Large intestine (tissue), 3 donors: ENCODE measurements at regions not wholly inside any gene's neighbourhood (a gene's known extent, or its start where the extent isn't known, plus 50 kb on each side); places are given as distances from the start of the nearest gene placed in this dataset.
"Not testable (repeated sequence)": the region's sequence is repeated elsewhere in the genome, so short reads cannot be mapped to it uniquely, and the experiment has no call there.

Experiments used
- DNase-seq, 2 donors: peaks; one replicate each; pipeline versions ENCODE4 v3.0.0 to v3.0.0-alpha.2; 2013
- H3K27ac ChIP-seq: one replicate; pipeline ENCODE4 v1.5.1; 2013; ENCODE audit warnings: low read length
- H3K27me3 ChIP-seq: 2 replicates; pipeline ENCODE4 v1.6.1; 2013; ENCODE audit warnings: low read length; ENCODE audit not compliant: control insufficient read depth, insufficient read depth
- H3K36me3 ChIP-seq: 2 replicates; pipeline ENCODE4 v1.6.1; 2013; ENCODE audit warnings: low read length; ENCODE audit not compliant: control insufficient read depth, insufficient read depth
- H3K4me1 ChIP-seq: one replicate; pipeline ENCODE4 v1.6.1; 2013; ENCODE audit warnings: low read length; ENCODE audit not compliant: control insufficient read depth, insufficient read depth
- H3K4me3 ChIP-seq: one replicate; pipeline ENCODE4 v1.5.1; 2013; ENCODE audit warnings: low read length
- H3K9me3 ChIP-seq: one replicate; pipeline ENCODE4 v1.6.1; 2013; ENCODE audit warnings: mild to moderate bottlenecking, low read depth, low read length, moderate library complexity; ENCODE audit not compliant: control insufficient read depth
- WGBS: methylation state at CpG from one replicate; pipeline ENCODE4 v1.1.5; 2013; ENCODE audit warnings: low lambda C conversion rate; ENCODE audit not compliant: insufficient coverage; 5-methylcytosine and 5-hydroxymethylcytosine counted together

DNA sequence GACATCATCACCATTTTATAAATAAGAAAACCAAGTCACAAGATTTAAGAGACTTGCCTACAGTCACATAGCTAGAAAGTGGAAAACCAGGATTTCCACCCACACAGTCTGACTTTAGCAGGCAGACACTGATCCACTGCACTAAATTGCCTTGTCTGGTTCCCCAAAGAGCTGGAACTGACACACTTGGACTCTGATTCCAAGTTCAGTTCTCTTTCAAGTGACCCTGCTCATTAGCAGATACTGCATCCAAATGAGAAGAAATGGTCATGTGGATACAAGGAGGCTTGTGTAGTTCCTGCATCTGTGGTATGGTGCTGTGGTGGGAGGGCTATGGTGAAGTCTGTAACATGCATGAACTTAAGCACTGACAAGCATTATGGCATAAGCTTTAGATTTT lies 180.1 kb upstream of the MKLN1 start:
- no peak for DNase-seq
- H3K27ac ChIP-seq = no peak overlapping the region
- H3K9me3 ChIP-seq = no peaks in the 10 kb centered on the region
- H3K4me1 ChIP-seq = no peaks in the 10 kb centered on the region
- peaks cover 2% of the 10 kb centered on the region for H3K27me3 ChIP-seq
- no peak overlapping the region for H3K4me3 ChIP-seq
- no peaks in the 10 kb centered on the region for H3K36me3 ChIP-seq

DNA sequence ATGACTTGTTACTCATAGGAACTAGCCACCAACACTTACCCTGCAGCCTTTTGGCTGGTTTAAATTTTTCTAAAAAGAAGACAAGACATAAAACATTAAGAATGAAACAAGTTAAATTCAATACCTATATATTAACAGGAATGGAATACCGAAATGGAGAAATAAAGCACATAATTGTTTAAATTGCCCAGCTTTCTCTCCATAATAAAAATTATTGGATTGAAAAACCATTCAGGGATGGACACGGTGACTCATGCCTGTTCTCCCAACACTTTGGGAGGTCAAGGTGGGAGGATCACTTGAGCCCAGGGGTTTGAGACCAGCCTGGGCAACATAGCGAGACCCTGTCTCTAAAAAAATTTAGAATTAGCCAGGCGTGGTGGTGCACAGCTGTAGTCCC lies 179.4 kb upstream of the MKLN1 start:
- Histone ChIP-seq H3K4me1 (no peaks in the 10 kb centered on the region), H3K4me3 (no peak overlapping the region), H3K9me3 (no peaks in the 10 kb centered on the region), H3K36me3 (no peaks in the 10 kb centered on the region), H3K27ac (no peak overlapping the region), H3K27me3 (peaks cover 2% of the 10 kb centered on the region)
- no peak for DNase-seq
- no CpG with 5 or more reads among the region's 4 CpGs for WGBS

DNA sequence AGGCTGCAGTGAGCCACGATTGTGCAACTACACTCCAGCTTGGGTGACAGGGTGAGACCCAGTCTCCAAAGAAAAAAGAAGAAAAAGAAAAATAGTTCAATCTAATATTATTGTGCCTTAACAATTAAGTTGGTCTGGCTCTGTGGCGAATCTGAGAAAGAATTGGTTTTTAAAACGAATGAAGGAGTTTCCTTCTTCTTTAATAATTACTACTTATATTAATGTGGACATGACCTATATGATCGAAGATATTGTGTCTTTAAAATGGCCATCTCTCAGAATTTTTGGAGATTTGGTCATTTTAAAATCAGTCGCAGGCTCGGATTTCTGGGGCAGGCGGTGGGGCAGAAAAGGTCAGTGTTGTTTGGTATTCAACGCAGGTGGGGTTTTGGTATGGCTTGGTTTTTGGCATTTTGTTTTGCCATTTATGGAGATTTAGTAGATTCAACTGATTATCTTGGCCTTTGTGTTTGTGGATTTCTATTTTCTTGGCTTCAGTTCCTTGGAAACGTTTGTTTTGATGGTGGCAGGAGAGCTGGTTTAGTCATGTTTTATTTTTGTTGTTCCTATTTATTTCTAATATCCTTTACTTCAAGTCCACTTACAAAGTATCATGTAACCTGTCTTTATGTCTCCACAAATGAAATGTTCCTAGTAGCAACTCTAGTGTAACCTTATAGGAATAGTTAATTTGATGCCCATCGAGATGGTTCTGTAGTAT lies 178.8 kb upstream of the MKLN1 start:
- H3K27me3 ChIP-seq = peaks cover 2% of the 10 kb centered on the region
- H3K9me3 ChIP-seq = no peaks in the 10 kb centered on the region
- 81% methylated on average over 3 of the region's 10 CpGs for WGBS
- H3K4me3 ChIP-seq = no peak overlapping the region
- no peaks in the 10 kb centered on the region for H3K4me1 ChIP-seq
- no peaks in the 10 kb centered on the region for H3K36me3 ChIP-seq
- DNase-seq = no peak
- H3K27ac ChIP-seq = no peak overlapping the region

DNA sequence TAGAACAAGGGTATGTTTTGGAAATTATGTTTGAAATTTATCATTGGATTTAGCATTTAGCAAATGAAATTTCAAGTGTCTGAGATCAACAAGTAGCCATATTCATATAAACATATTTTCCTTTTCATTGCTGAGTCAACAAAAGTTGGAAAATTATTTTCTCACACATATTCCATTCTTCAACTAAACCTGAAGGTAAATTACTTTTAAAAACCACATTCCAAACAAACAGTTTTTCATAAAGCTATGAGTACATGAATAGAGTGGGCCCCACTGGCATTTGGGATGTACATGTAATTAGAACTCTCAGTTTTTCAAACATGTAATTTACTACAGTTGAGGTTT lies 178.3 kb upstream of the MKLN1 start:
- no peak overlapping the region for H3K27ac ChIP-seq
- no peaks in the 10 kb centered on the region for H3K4me1 ChIP-seq
- H3K36me3 ChIP-seq = no peaks in the 10 kb centered on the region
- DNase-seq = no peak
- peaks cover 2% of the 10 kb centered on the region for H3K27me3 ChIP-seq
- H3K4me3 ChIP-seq = no peak overlapping the region
- H3K9me3 ChIP-seq = no peaks in the 10 kb centered on the region

DNA sequence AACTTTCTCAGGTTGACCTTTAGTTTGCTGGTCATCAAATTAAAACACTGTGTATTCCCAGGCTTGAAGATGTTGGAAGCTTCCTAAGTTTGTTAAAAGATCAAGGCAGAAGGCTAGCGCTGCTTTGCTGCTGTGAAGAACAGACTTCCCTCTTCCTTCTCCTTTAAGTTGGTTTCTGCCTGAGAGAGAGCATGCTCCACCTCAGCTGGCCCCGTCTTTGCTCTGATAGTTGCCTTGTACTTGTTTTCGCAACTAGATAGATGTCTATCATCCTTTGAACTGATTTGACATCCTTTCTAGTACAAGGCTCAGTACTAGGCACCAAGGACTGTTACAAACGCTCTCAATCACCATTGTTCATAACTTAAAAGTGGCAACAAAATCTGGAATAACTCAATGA lies 177.8 kb upstream of the MKLN1 start:
- H3K4me3 ChIP-seq = no peak overlapping the region
- no peak for DNase-seq
- 100% methylated on average over 1 of the region's 4 CpGs for WGBS
- H3K27me3 ChIP-seq = peaks cover 2% of the 10 kb centered on the region
- no peak overlapping the region for H3K27ac ChIP-seq
- H3K36me3 ChIP-seq = no peaks in the 10 kb centered on the region
- no peaks in the 10 kb centered on the region for H3K4me1 ChIP-seq
- H3K9me3 ChIP-seq = no peaks in the 10 kb centered on the region

DNA sequence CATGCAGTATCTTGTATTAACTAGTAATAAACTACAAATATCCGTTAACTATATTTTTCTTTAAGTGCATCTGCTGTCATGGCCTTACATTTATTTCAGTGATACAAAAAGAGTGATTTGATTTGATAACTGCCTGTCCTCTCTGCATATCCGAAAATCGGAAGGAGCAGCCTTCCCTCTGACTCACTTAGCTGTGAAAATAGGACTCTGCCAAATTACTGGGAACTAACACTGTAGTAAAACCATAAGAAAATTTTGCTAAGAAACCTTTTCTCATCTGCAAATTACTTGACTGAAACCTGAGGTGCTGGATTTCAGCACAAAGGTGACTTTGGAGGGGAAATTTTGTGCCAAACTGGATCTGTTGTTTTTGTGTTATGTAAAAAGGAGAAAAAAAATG lies 176.6 kb upstream of the MKLN1 start:
- WGBS = 81% methylated on average over 3 of the region's 3 CpGs

DNA sequence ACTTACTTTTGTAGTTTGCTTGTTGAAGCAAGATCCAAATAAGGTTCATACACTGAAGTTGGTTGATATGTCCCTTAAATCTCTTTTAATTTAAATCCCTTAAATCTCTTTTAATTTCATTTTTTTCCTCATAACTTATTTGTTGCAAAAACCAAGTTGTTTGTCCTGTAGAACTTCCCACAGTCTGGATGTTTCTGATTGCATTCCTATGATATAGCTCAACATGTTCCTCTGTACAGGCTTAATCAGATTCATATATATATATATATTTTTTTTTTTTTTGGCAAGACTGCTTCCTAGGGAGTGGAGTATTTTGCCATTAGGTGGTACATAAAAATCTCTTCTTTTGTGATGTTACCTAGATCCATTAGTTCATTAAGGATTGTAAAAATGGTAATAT lies 174.9 kb upstream of the MKLN1 start:
- Histone ChIP-seq H3K4me3 (no peak overlapping the region), H3K27me3 (peaks cover 2% of the 10 kb centered on the region), H3K9me3 (no peaks in the 10 kb centered on the region), H3K36me3 (no peaks in the 10 kb centered on the region), H3K4me1 (no peaks in the 10 kb centered on the region), H3K27ac (no peak overlapping the region)
- DNase-seq = no peak

More for the DNA sequence above, 176.6 kb upstream of the MKLN1 start:
- Histone ChIP-seq H3K27me3 (peaks cover 2% of the 10 kb centered on the region), H3K4me1 (no peaks in the 10 kb centered on the region), H3K36me3 (no peaks in the 10 kb centered on the region), H3K4me3 (no peak overlapping the region), H3K27ac (no peak overlapping the region), H3K9me3 (no peaks in the 10 kb centered on the region)
- DNase-seq = no peak

DNA sequence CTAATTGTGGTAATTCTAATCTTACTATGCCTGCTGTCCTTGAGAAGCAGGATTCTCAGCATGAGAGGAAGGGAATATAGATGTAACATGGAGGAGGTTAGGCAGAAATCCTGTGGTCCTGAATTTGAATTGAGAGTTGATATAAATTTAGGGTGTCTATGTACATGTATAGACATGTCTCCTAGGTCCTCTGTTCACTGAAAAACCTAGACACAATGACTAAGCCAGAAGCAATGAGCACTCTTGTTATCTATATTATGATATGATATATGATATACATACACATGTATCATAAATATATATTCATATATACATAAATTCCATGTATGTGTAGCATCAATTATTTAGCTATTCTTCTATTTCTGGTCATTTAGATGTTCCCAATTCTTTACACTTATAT lies 173.3 kb upstream of the MKLN1 start:
- no peaks in the 10 kb centered on the region for H3K4me1 ChIP-seq
- no peaks in the 10 kb centered on the region for H3K27me3 ChIP-seq
- no peaks in the 10 kb centered on the region for H3K36me3 ChIP-seq
- no peak overlapping the region for H3K27ac ChIP-seq
- H3K4me3 ChIP-seq = no peak overlapping the region
- no peaks in the 10 kb centered on the region for H3K9me3 ChIP-seq
- no peak for DNase-seq

DNA sequence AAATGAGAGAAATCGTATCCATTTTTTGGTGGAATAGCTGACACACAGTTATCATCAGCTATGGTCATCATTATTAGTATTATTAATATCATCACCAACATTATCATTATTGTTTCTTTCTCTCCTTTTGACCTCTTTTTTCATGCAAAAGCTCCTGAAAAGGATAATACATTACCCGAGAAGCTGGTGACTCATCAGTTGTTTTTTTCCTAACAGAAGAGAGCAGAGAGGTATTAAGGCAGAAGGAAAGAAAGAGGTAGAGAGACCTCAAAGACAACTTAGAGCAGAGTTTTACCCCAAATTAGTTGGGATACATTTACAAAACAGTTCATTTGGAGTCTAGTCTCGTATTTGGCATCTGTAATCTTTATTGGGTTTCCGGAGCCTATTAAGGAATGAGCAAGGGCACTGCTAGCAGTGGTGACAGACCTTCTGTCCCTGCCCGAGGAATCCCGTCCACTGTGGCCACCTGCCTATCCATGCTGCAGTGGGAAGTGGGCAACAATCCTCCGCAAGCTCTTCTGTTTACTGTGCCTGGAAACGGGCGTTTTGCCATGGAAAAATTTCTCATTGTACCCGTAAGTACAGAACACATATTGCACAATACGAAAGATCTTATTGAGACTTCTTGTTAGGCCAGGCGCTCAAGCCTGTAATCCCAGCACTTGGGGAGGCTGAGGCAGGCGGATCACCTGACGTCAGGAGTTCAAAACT lies 170.0 kb upstream of the MKLN1 start:
- no peaks in the 10 kb centered on the region for H3K27me3 ChIP-seq
- no peaks in the 10 kb centered on the region for H3K36me3 ChIP-seq
- H3K27ac ChIP-seq = no peak overlapping the region
- no peaks in the 10 kb centered on the region for H3K4me1 ChIP-seq
- H3K4me3 ChIP-seq = no peak overlapping the region
- 100% methylated on average over 1 of the region's 14 CpGs for WGBS
- DNase-seq = no peak
- H3K9me3 ChIP-seq = no peaks in the 10 kb centered on the region

DNA sequence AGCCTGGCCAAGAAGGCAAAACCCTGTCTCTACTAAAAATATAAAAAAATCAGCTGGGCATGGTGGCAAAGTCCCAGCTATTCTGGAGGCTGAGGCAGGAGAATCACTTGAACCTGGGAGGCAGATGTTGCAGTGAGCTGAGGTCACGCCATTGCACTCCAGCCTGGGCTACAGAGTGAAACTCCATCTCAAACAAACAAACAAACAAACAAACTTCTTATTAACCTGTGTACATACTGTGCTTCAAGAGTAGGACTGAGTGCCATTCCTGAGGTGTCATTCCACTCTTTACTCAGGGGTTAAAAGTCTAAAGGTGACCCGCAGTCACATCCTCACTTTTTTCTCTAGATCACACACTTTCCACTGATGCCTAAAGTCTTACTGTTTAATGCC lies 169.4 kb upstream of the MKLN1 start:
- whole genome bisulfite sequencing = no CpG with 5 or more reads among the region's 2 CpGs
- H3K9me3 ChIP-seq, H3K27me3 ChIP-seq, H3K27ac ChIP-seq, H3K4me3 ChIP-seq, H3K36me3 ChIP-seq, H3K4me1 ChIP-seq, DNase-seq: not testable (repeated sequence)

DNA sequence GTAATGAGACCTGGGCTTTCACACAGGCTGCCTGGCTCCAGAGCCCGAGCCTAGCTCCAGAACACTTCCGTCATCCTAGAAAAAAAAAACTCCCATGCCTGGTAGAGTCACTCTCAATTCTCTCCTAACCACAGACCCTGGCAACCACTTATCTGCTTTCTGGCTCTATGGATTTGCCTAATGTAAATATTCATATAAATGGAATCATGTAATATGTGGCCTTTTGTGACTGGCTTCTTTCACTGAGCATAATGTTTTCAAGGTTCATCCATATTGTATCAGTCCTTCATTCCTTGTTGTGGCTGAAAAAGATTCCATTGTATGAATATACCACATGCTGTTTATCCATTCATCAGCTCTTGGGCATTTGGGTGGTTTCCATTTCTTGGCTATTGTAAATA lies 167.7 kb upstream of the MKLN1 start:
- WGBS = no CpG with 5 or more reads among the region's 2 CpGs
- no peaks in the 10 kb centered on the region for H3K27me3 ChIP-seq
- no peak for DNase-seq
- H3K36me3 ChIP-seq = no peaks in the 10 kb centered on the region
- H3K9me3 ChIP-seq = no peaks in the 10 kb centered on the region
- no peak overlapping the region for H3K27ac ChIP-seq
- no peaks in the 10 kb centered on the region for H3K4me1 ChIP-seq
- H3K4me3 ChIP-seq = no peak overlapping the region
